ENCODE measurements at regions not wholly inside any gene's neighbourhood (a gene's known extent, or its start where the extent isn't known, plus 50 kb on each side); places are given as distances from the start of the nearest gene placed in this dataset.

- H3K4me1 ChIP-seq (ENCODE audit: control insufficient read depth, insufficient read depth, low read length): no peaks in the 10 kb centered on the region
These were observed 1295.5 kb upstream of the LRRTM1 start for GRCh38 chr2:81600088-81600487.

GRCh38 chr2:81598453-81598852 lies 1293.9 kb upstream of the LRRTM1 start:
- no peak overlapping the region for H3K27ac ChIP-seq (ENCODE audit: low read length)
- no peak for DNase-seq (ENCODE audit: low read depth, low spot score)
- no peaks in the 10 kb centered on the region for H3K36me3 ChIP-seq (ENCODE audit: control insufficient read depth, insufficient read depth, low read length)
- no peaks in the 10 kb centered on the region for H3K9me3 ChIP-seq (ENCODE audit: control insufficient read depth, insufficient read depth, low read length)
- H3K4me3 ChIP-seq (ENCODE audit: low read length): no peak overlapping the region
- WGBS (ENCODE audit: insufficient coverage, insufficient read length): no CpG with 5 or more reads among the region's 5 CpGs
- no peaks in the 10 kb centered on the region for H3K27me3 ChIP-seq (ENCODE audit: control insufficient read depth, insufficient read depth, low read length)
- no peaks in the 10 kb centered on the region for H3K4me1 ChIP-seq (ENCODE audit: control insufficient read depth, insufficient read depth, low read length)

More at GRCh38 chr2:81600088-81600487, 1295.5 kb upstream of the LRRTM1 start:
- Histone ChIP-seq H3K27ac (ENCODE audit: low read length) (no peak overlapping the region), H3K4me3 (ENCODE audit: low read length) (no peak overlapping the region), H3K36me3 (ENCODE audit: control insufficient read depth, insufficient read depth, low read length) (no peaks in the 10 kb centered on the region), H3K27me3 (ENCODE audit: control insufficient read depth, insufficient read depth, low read length) (no peaks in the 10 kb centered on the region), H3K9me3 (ENCODE audit: control insufficient read depth, insufficient read depth, low read length) (no peaks in the 10 kb centered on the region)
- DNase-seq (ENCODE audit: low read depth, low spot score): no peak
- no CpG with 5 or more reads among the region's 1 CpG for WGBS (ENCODE audit: insufficient coverage, insufficient read length)

GRCh38 chr2:81589406-81589805 lies 1284.9 kb upstream of the LRRTM1 start:
- Histone ChIP-seq H3K4me3 (ENCODE audit: low read length) (no peak overlapping the region), H3K9me3 (ENCODE audit: control insufficient read depth, insufficient read depth, low read length) (no peaks in the 10 kb centered on the region), H3K27me3 (ENCODE audit: control insufficient read depth, insufficient read depth, low read length) (no peaks in the 10 kb centered on the region), H3K27ac (ENCODE audit: low read length) (no peak overlapping the region), H3K36me3 (ENCODE audit: control insufficient read depth, insufficient read depth, low read length) (no peaks in the 10 kb centered on the region), H3K4me1 (ENCODE audit: control insufficient read depth, insufficient read depth, low read length) (no peaks in the 10 kb centered on the region)
- DNase-seq (ENCODE audit: low read depth, low spot score): no peak
- no CpG with 5 or more reads among the region's 2 CpGs for WGBS (ENCODE audit: insufficient coverage, insufficient read length)

DNA sequence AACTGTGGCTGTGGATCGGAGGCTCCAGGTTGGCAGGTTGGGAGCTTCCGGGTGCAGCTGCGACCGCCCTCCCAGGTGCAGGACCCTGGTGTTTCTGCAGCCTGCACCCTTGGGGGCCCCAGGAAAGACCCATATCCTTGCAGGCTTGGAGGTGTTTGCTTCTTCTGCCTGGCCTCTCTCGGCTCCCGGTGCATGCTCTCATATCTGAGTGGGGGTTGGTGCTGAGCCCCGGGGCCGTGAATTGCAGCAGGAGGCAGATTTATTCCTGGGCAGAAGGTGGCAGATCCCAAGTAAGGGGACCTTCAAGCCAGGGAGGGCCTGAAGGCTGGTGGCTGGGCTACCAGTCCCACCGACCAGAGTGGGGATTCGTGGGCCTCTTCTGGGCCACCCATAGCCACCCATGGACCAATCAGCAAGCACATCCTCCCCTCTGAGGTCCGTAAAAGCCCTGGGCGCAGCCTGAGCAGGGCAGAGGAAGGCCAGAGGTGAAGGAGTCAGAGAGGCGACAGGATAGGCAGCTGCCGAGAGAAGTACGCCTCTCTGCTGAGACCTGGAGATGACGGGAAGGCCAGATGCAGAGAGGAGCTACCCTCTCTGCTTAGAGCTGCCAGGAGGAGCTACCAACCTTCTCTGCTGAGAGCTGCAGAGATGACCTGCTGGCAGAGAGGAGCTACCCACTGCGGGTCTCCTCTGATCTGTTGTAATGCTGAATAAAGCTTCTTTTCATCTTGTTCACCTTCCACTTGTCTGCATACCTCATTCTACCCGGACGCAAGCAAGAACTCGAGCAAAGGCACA lies 1279.0 kb upstream of the LRRTM1 start:
- no peaks in the 10 kb centered on the region for H3K36me3 ChIP-seq (ENCODE audit: control insufficient read depth, insufficient read depth, low read length)
- WGBS (ENCODE audit: insufficient coverage, insufficient read length): no CpG with 5 or more reads among the region's 20 CpGs
- no peaks in the 10 kb centered on the region for H3K27me3 ChIP-seq (ENCODE audit: control insufficient read depth, insufficient read depth, low read length)
- H3K4me3 ChIP-seq (ENCODE audit: low read length): no peak overlapping the region
- H3K9me3 ChIP-seq (ENCODE audit: control insufficient read depth, insufficient read depth, low read length): no peaks in the 10 kb centered on the region
- no peak for DNase-seq (ENCODE audit: low read depth, low spot score)
- no peaks in the 10 kb centered on the region for H3K4me1 ChIP-seq (ENCODE audit: control insufficient read depth, insufficient read depth, low read length)
- H3K27ac ChIP-seq (ENCODE audit: low read length): no peak overlapping the region

DNA sequence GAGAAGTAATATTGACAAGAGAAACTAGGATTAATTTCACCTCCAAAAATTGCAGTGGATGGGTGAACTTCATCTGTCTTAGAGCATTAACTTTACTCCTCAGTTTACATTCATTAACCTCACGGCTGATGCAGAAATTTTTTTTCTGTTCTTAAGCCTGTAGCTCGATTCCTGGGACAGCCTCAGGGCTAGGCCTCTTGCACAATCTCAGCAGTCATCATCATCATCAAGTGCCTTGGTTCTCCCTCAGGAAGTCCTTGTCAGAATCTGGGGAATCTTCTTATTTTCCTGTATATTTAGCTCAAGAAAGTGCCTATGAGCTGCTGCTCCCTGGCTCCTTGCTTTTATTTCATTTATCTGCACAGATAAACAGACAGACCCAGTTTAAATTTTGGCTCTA lies 1272.2 kb upstream of the LRRTM1 start:
- no peak overlapping the region for H3K27ac ChIP-seq (ENCODE audit: low read length)
- no peak for DNase-seq (ENCODE audit: low read depth, low spot score)
- H3K36me3 ChIP-seq (ENCODE audit: control insufficient read depth, insufficient read depth, low read length): no peaks in the 10 kb centered on the region
- no CpG with 5 or more reads among the region's 2 CpGs for WGBS (ENCODE audit: insufficient coverage, insufficient read length)
- H3K27me3 ChIP-seq (ENCODE audit: control insufficient read depth, insufficient read depth, low read length): no peaks in the 10 kb centered on the region
- no peaks in the 10 kb centered on the region for H3K9me3 ChIP-seq (ENCODE audit: control insufficient read depth, insufficient read depth, low read length)
- H3K4me3 ChIP-seq (ENCODE audit: low read length): no peak overlapping the region
- H3K4me1 ChIP-seq (ENCODE audit: control insufficient read depth, insufficient read depth, low read length): no peaks in the 10 kb centered on the region

GRCh38 chr2:81551040-81551634 lies 1246.6 kb upstream of the LRRTM1 start:
- no CpG with 5 or more reads among the region's 3 CpGs for WGBS (ENCODE audit: insufficient coverage, insufficient read length)
- no peak overlapping the region for H3K27ac ChIP-seq (ENCODE audit: low read length)
- no peak for DNase-seq (ENCODE audit: low read depth, low spot score)
- no peaks in the 10 kb centered on the region for H3K4me1 ChIP-seq (ENCODE audit: control insufficient read depth, insufficient read depth, low read length)
- H3K27me3 ChIP-seq (ENCODE audit: control insufficient read depth, insufficient read depth, low read length): no peaks in the 10 kb centered on the region
- no peaks in the 10 kb centered on the region for H3K36me3 ChIP-seq (ENCODE audit: control insufficient read depth, insufficient read depth, low read length)
- H3K4me3 ChIP-seq (ENCODE audit: low read length): no peak overlapping the region
- no peaks in the 10 kb centered on the region for H3K9me3 ChIP-seq (ENCODE audit: control insufficient read depth, insufficient read depth, low read length)

GRCh38 chr2:81550277-81550676 lies 1245.7 kb upstream of the LRRTM1 start:
- Histone ChIP-seq H3K27me3 (ENCODE audit: control insufficient read depth, insufficient read depth, low read length) (no peaks in the 10 kb centered on the region), H3K4me3 (ENCODE audit: low read length) (no peak overlapping the region), H3K27ac (ENCODE audit: low read length) (no peak overlapping the region), H3K36me3 (ENCODE audit: control insufficient read depth, insufficient read depth, low read length) (no peaks in the 10 kb centered on the region), H3K9me3 (ENCODE audit: control insufficient read depth, insufficient read depth, low read length) (no peaks in the 10 kb centered on the region), H3K4me1 (ENCODE audit: control insufficient read depth, insufficient read depth, low read length) (no peaks in the 10 kb centered on the region)
- no CpG with 5 or more reads among the region's 3 CpGs for WGBS (ENCODE audit: insufficient coverage, insufficient read length)
- DNase-seq (ENCODE audit: low read depth, low spot score): no peak

GRCh38 chr2:81549646-81550045 lies 1245.1 kb upstream of the LRRTM1 start:
- Histone ChIP-seq H3K9me3 (ENCODE audit: control insufficient read depth, insufficient read depth, low read length) (no peaks in the 10 kb centered on the region), H3K4me3 (ENCODE audit: low read length) (no peak overlapping the region), H3K27ac (ENCODE audit: low read length) (no peak overlapping the region), H3K27me3 (ENCODE audit: control insufficient read depth, insufficient read depth, low read length) (no peaks in the 10 kb centered on the region), H3K36me3 (ENCODE audit: control insufficient read depth, insufficient read depth, low read length) (no peaks in the 10 kb centered on the region), H3K4me1 (ENCODE audit: control insufficient read depth, insufficient read depth, low read length) (no peaks in the 10 kb centered on the region)
- DNase-seq (ENCODE audit: low read depth, low spot score): no peak
- WGBS (ENCODE audit: insufficient coverage, insufficient read length): no CpG with 5 or more reads among the region's 5 CpGs

DNA sequence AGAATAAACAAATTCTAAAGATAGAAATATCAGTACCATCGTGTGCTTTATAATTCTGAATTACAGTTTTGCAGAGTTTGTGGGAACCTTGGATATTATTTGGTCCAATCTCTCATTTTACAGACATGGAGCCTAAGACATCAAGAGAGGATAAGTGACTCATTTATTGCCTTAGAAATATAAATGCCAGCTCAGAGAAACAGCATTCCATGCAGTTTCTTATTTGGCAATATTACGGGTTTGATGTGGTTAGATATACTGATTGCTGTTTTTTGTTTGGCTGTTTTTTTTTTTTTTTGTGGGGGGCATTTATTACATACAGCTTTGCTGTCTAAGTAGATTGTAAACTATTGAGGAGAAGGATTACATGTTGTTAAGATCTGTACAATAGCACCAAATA lies 1241.1 kb upstream of the LRRTM1 start:
- H3K9me3 ChIP-seq (ENCODE audit: control insufficient read depth, insufficient read depth, low read length): no peaks in the 10 kb centered on the region
- WGBS (ENCODE audit: insufficient coverage, insufficient read length): no CpG with 5 or more reads among the region's 2 CpGs

DNA sequence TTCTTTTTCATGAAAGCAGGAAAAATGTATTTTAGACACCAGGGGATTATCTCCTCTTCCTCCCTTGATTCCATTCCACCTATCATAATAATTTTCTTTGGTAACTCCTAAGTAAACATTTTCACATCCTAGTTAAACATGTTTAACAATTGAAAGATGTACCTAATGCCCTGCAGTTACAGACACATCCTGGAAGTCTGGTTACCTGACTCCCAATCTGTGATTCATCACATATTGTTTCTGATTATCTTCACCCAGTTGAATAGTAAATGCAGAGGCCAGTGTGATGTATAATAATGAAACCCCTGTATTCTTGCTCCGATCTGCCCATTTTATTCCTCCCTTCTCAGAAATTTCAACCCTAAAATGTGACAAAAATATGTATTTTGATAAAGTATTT lies 1237.6 kb upstream of the LRRTM1 start:
- H3K27me3 ChIP-seq (ENCODE audit: control insufficient read depth, insufficient read depth, low read length): no peaks in the 10 kb centered on the region
- WGBS (ENCODE audit: insufficient coverage, insufficient read length): no CpG with 5 or more reads among the region's 1 CpG
- no peaks in the 10 kb centered on the region for H3K9me3 ChIP-seq (ENCODE audit: control insufficient read depth, insufficient read depth, low read length)
- no peak overlapping the region for H3K4me3 ChIP-seq (ENCODE audit: low read length)
- no peak for DNase-seq (ENCODE audit: low read depth, low spot score)
- no peaks in the 10 kb centered on the region; the same call in 1 of the 2 replicates for H3K4me1 ChIP-seq (ENCODE audit: control insufficient read depth, insufficient read depth, low read length)
- no peak overlapping the region for H3K27ac ChIP-seq (ENCODE audit: low read length)
- no peaks in the 10 kb centered on the region for H3K36me3 ChIP-seq (ENCODE audit: control insufficient read depth, insufficient read depth, low read length)

More for the DNA sequence above, 1241.1 kb upstream of the LRRTM1 start:
- no peaks in the 10 kb centered on the region for H3K4me1 ChIP-seq (ENCODE audit: control insufficient read depth, insufficient read depth, low read length)
- no peak overlapping the region for H3K4me3 ChIP-seq (ENCODE audit: low read length)
- no peak for DNase-seq (ENCODE audit: low read depth, low spot score)
- H3K27me3 ChIP-seq (ENCODE audit: control insufficient read depth, insufficient read depth, low read length): no peaks in the 10 kb centered on the region
- H3K36me3 ChIP-seq (ENCODE audit: control insufficient read depth, insufficient read depth, low read length): no peaks in the 10 kb centered on the region
- no peak overlapping the region for H3K27ac ChIP-seq (ENCODE audit: low read length)

- Histone ChIP-seq H3K4me1 (ENCODE audit: control insufficient read depth, insufficient read depth, low read length) (no peaks in the 10 kb centered on the region), H3K27ac (ENCODE audit: low read length) (no peak overlapping the region), H3K9me3 (ENCODE audit: control insufficient read depth, insufficient read depth, low read length) (no peaks in the 10 kb centered on the region), H3K27me3 (ENCODE audit: control insufficient read depth, insufficient read depth, low read length) (no peaks in the 10 kb centered on the region), H3K4me3 (ENCODE audit: low read length) (no peak overlapping the region), H3K36me3 (ENCODE audit: control insufficient read depth, insufficient read depth, low read length) (no peaks in the 10 kb centered on the region)
- no peak for DNase-seq (ENCODE audit: low read depth, low spot score)
- no CpG with 5 or more reads among the region's 6 CpGs for WGBS (ENCODE audit: insufficient coverage, insufficient read length)
These were observed 1225.4 kb upstream of the LRRTM1 start for GRCh38 chr2:81529944-81530343.

Data from iPS DF 6.9 (cell line).